Activated T-helper 17 cell treated with anti-CD3 and anti-CD28 coated beads, Interleukin-2, amount 50 U/mL, for 72 hours (primary cell): ENCODE measurements at regions not wholly inside any gene's neighbourhood (a gene's known extent, or its start where the extent isn't known, plus 50 kb on each side); places are given as distances from the start of the nearest gene placed in this dataset.

Experiments
- ATAC-seq: fragments of 150-1000 bp; cut with Tn5 transposase; replicated peaks from 2 replicates; pipeline ENCODE4 v1.10.0; 2021; ENCODE audit warnings: mild to moderate bottlenecking, moderate library complexity
- H3K27ac Mint-ChIP-seq: one replicate; pipeline ENCODE4 v1.8.0; 2022; ENCODE audit warnings: mixed read lengths
- H3K27me3 Mint-ChIP-seq: one replicate; pipeline ENCODE4 v1.8.0; 2022; ENCODE audit warnings: mixed read lengths
- H3K36me3 Mint-ChIP-seq: one replicate; pipeline ENCODE4 v1.8.0; 2022; ENCODE audit warnings: low read depth, mild to moderate bottlenecking, mixed read lengths
- H3K4me1 Mint-ChIP-seq: one replicate; pipeline ENCODE4 v1.8.0; 2022; ENCODE audit warnings: mixed read lengths
- H3K4me3 Mint-ChIP-seq: one replicate; pipeline ENCODE4 v1.8.0; 2022; ENCODE audit warnings: mild to moderate bottlenecking, mixed read lengths
- H3K9me3 Mint-ChIP-seq: one replicate; pipeline ENCODE4 v1.8.0; 2022; ENCODE audit warnings: mixed read lengths

DNA sequence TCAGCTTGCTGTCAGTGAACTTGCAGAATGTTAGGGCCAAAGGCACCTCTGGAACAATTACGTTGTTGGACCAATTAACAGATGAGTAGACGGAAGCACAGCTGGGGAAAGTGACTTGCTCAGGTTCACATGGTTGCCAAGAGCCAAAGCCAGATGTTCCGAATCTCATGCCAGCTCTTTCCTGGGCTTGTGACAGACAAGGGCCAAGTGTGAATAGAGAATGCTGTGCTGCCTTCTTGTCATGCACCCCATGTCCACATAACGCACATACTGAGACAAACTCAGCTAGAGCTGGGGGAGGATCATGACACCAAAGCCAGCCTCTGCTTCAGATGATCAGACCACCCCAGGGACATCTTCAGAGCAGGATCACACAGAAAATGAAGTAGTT, 616.3 kb downstream of the INSC start:
- Mint-ChIP-seq H3K36me3 (no peaks in the 10 kb centered on the region), H3K4me3 (no peak overlapping the region), H3K4me1 (no peaks in the 10 kb centered on the region), H3K27ac (no peak overlapping the region), H3K27me3 (peaks cover 18% of the 10 kb centered on the region), H3K9me3 (peaks cover 9% of the 10 kb centered on the region)
- no peak for ATAC-seq

DNA sequence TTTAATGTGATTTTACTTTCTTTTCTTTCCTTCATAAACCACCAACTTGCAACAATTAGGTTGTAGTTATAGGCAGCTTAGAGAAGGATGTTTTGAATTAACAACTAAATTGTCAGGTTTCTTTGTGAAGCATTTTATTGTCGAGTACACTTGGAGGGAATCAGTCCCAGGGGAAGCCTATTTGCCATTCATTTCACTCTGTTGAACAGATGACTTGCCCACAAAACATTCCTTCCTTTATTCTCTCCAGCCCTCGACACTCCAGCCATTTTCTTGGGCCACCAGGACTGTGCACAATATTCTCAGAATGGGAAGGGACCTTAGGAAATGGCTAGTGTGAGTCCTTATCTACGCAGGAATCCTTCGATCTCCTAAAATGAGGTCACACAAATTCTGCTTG, 620.6 kb downstream of the SOX6 start:
- Mint-ChIP-seq H3K9me3 (peaks cover 6% of the 10 kb centered on the region), H3K4me1 (no peaks in the 10 kb centered on the region), H3K36me3 (no peaks in the 10 kb centered on the region), H3K27me3 (peaks cover 18% of the 10 kb centered on the region), H3K27ac (no peak overlapping the region), H3K4me3 (no peak overlapping the region)
- ATAC-seq, result no peak

DNA sequence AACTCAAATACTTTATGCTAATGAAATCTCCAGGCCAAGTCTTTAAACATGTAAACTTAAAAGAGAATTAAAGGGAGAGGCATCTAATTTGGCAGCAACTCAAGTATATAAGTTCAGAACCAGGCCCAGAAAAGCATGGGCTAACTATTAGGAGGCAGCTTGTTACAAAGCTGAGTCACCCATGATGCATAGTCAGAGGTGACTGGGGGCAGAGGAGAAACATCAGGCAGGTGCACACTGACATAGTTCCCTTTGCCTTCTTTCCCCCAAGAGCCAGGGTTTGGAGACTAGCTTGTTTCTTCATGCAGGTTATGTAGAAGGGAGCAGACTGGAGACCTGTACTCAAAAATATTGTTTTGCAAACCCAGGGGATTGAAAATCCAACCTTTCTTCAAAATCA, 619.0 kb downstream of the SOX6 start:
- peaks cover 6% of the 10 kb centered on the region for H3K9me3 Mint-ChIP-seq
- H3K27me3 Mint-ChIP-seq, result peaks cover 18% of the 10 kb centered on the region
- no peak overlapping the region for H3K4me3 Mint-ChIP-seq
- no peaks in the 10 kb centered on the region for H3K4me1 Mint-ChIP-seq
- ATAC-seq, result no peak
- no peaks in the 10 kb centered on the region for H3K36me3 Mint-ChIP-seq
- H3K27ac Mint-ChIP-seq, result no peak overlapping the region

DNA sequence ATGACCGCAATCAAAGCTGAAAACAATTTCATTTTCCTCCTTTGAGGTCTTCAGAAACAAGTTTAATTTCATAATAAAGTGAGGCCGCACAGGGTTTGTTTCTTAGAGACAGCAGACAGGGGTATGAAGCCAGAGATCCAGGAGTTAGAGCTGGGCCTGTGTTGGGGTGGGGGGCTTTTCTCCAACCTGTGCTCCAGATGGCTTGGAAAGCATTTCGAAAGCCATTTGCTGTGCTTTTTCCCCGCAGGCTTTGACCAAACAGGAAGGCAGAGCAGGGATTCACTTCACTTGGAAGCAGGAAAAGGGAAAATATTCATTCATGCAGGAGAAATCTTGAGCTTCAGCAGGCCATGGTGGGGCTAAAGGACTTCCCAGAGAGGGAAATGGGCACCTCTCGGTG, 617.4 kb downstream of the SOX6 start:
- Mint-ChIP-seq H3K4me1 (no peaks in the 10 kb centered on the region), H3K36me3 (no peaks in the 10 kb centered on the region), H3K27me3 (peaks cover 13% of the 10 kb centered on the region), H3K27ac (no peak overlapping the region), H3K4me3 (no peak overlapping the region), H3K9me3 (peaks cover 6% of the 10 kb centered on the region)
- no peak for ATAC-seq

DNA sequence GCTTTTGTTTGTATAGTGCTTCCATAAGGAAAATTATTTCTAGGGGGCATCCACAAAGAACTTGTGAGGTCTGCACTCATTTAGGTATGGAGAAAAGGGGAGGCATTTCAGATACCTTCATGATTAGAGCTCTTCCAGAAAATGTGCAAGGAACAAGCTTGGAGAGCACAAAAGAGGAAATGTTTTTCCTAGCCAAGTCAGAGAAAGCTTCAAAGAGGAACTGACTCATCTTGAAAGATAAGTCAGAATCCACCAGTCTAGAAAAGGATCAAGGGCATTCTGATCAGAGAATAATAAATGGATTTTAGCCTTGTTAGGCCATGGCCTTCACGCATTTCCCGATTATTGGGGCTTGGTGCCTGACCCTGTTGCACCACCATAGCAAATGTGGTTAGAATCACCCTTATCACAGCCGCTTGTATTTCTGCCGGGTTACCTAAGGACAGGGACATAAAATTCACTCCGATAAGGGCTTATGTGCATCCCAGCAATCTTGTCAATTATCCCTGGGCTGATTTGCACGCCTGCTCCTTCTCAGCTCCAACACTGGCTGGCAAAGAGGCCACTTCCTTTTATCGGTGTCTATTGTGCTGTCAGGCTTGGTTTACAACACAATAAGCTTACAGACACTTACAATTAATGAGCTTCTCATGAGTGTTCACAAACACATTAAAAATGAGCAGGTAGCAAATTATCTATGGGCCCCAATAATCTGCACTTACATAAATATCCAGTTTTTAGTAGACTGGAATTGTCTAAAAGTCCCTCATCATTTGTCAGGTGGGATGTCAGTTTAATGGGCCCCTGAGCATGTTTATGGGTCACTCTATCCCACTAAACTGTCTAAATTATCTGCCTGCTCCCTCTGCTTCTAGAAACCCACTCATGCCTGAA, 613.5 kb downstream of the SOX6 start:
- no peak for ATAC-seq

DNA sequence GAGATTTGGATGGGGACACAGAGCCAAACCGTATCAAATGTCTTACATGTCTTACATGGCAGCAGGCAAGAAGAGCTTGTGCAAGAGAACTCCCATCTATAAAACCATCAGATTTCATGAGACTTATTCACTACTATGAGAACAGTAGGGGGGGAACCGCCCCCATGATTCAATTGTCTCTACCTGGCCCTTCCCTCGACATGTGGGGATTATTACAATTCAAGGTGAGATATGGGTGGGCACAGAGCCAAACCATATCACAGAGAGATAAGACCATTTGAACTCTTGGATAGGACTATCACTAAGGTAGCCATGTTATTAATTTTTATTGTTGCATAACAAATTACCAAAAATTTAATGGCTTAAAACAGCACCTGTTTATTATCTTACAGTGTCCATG, 611.7 kb downstream of the SOX6 start:
- no peak overlapping the region for H3K27ac Mint-ChIP-seq
- no peaks in the 10 kb centered on the region for H3K9me3 Mint-ChIP-seq
- H3K4me3 Mint-ChIP-seq, result no peak overlapping the region
- H3K27me3 Mint-ChIP-seq, result peaks cover 10% of the 10 kb centered on the region
- no peaks in the 10 kb centered on the region for H3K4me1 Mint-ChIP-seq
- no peaks in the 10 kb centered on the region for H3K36me3 Mint-ChIP-seq
- ATAC-seq, result no peak

More for the DNA sequence above, 613.5 kb downstream of the SOX6 start:
- Mint-ChIP-seq H3K4me1 (no peaks in the 10 kb centered on the region), H3K9me3 (no peaks in the 10 kb centered on the region), H3K27me3 (peaks cover 10% of the 10 kb centered on the region), H3K27ac (no peak overlapping the region), H3K4me3 (no peak overlapping the region), H3K36me3 (no peaks in the 10 kb centered on the region)

DNA sequence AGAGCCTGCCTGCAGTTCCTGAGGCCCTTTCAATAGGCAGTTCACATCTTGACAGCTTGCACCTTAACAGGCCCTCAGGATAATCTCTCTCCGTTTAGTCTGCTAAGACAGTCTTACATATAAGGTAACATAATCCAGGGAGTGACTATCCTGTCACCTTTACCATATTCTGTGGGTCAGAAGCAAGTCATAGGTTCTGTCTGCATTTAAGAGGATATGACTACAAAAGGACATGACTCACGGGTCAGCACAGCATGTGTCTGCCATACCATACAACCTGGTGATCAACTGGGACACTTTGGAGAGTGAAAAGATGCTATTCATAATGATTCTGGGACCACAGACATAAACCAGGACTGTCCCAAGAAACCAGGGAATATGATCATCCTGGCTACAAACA, 611.1 kb downstream of the SOX6 start:
- Mint-ChIP-seq H3K27ac (no peak overlapping the region), H3K4me1 (no peaks in the 10 kb centered on the region), H3K36me3 (no peaks in the 10 kb centered on the region), H3K9me3 (no peaks in the 10 kb centered on the region), H3K27me3 (peaks cover 6% of the 10 kb centered on the region), H3K4me3 (no peak overlapping the region)
- ATAC-seq, result peak; percentile 77

DNA sequence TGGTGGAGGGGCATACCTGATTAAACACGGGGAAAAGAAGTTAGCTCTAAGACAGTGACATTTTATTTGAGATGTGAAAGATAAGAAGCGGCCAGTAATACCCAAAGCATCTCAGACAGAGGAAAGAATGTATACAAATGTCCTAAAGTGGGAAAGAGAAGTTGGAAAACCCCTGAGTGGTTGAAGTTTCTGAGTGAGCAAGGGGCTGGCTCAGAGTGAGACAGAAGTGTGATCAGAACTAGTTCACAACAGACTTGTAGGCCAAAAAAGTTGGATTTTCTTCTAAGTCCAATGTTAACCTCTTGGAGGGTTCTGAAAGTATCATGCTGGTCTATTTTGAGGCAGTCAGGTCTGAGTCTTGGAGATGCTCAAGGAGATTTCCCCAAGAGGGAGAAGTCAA, 608.7 kb downstream of the SOX6 start:
- Mint-ChIP-seq H3K9me3 (no peaks in the 10 kb centered on the region), H3K4me3 (no peak overlapping the region), H3K27ac (no peak overlapping the region), H3K36me3 (no peaks in the 10 kb centered on the region), H3K27me3 (peaks cover 5% of the 10 kb centered on the region), H3K4me1 (no peaks in the 10 kb centered on the region)
- peak; percentile 37 for ATAC-seq

DNA sequence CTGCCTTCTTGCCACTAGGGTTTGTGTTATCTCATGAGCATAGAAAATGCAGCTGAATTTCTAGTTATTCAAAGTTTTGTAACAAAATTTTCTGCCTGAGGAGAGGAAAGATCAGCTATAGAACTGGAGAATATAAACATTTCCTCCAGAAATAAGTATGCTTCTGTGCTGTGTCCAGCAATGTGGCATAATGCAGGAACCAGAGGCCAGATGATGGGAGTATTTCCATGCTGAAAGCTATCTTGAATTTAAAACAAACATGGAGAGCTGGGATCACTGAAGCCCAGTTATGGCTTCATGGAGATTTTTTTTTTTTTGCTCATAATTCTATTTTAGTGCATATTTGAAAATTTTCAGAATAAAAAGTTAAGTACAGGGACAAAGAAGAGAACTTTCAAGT, 608.2 kb downstream of the SOX6 start:
- H3K27ac Mint-ChIP-seq, result no peak overlapping the region
- H3K4me3 Mint-ChIP-seq, result no peak overlapping the region
- H3K4me1 Mint-ChIP-seq, result no peaks in the 10 kb centered on the region
- H3K36me3 Mint-ChIP-seq, result no peaks in the 10 kb centered on the region
- H3K27me3 Mint-ChIP-seq, result peaks cover 5% of the 10 kb centered on the region
- peaks cover under 1% of the 10 kb centered on the region for H3K9me3 Mint-ChIP-seq
- ATAC-seq, result no peak

DNA sequence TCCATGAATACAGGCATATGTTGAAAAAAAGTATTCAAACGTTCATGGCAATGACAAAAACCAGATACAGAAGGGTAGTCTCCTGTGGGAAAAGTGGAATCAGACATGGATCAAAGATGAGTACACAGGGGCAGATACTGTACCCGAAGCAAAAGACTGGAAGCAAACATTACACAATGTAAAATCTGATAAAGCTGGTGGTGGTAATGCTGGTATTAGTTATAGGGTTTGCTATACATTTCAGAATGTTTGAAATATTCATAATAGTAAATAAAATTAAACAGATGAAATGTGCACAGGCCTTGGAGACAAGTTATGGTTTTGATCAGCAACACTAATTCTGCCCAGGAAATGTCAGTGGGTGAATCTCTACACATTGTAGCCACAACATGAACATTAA, 607.6 kb downstream of the SOX6 start:
- peaks cover 5% of the 10 kb centered on the region for H3K9me3 Mint-ChIP-seq
- H3K36me3 Mint-ChIP-seq, result no peaks in the 10 kb centered on the region
- peaks cover under 1% of the 10 kb centered on the region for H3K4me1 Mint-ChIP-seq
- H3K27ac Mint-ChIP-seq, result no peak overlapping the region
- H3K4me3 Mint-ChIP-seq, result no peak overlapping the region
- ATAC-seq, result no peak
- peaks cover 5% of the 10 kb centered on the region for H3K27me3 Mint-ChIP-seq

DNA sequence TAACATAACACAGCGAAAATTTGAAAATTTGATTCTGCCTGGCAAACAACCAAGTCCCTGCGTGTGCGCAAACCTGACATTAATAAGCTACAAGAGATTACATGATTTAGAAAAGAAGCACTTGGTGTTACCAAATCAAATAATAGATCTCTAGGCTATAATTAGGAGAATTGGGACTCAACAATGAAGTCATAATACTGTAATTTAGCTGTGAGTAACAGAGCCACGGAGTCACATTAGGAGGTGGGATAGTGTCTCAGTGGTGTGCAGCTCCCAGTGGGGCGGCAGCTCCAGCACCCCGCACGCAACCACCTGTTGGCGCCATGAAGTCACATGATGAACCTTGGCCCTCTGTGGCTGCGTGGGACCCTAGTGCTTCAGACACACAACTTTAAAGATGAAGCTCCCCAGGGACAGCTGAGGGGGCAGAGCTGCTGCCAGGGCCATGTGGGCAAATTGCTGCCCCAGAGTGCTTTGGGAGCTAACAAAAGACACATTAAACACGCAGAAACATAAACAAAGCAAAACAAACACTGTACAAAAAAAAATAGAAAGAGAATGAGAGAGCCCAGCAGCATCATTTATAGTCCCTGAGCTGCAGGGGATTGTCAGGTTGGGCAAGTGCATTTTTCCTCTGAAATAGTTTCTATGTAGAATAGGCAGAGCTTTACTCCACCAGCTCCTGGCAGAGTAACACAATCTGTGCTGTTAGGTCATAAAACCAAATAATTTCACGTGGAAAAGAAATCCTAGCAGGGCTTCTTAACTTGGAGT, 605.6 kb downstream of the SOX6 start:
- peaks cover 9% of the 10 kb centered on the region for H3K27me3 Mint-ChIP-seq
- H3K4me1 Mint-ChIP-seq, result peaks cover 4% of the 10 kb centered on the region
- H3K9me3 Mint-ChIP-seq, result peaks cover 13% of the 10 kb centered on the region
- no peak overlapping the region for H3K4me3 Mint-ChIP-seq
- no peak for ATAC-seq
- no peak overlapping the region for H3K27ac Mint-ChIP-seq
- H3K36me3 Mint-ChIP-seq, result no peaks in the 10 kb centered on the region

DNA sequence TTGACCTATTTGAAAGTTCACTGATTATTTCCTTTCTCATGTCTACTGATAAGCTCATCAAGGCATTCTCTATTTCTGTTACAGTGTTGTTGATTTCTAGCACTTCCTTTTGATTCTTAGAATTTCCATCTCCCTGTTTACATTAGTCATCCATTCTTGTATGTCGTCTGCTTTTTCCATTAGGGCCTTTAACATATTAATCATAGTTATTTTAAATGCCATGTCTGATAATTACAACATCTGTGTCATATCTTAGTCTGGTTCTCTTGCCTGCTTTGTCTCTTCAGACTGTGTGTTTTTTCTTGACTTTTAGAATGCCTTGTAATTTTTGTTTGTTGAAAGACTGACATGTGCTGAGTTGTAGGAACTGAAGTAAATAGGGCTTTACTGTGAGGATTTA, 602.1 kb downstream of the SOX6 start:
- peak overlapping the region; percentile 35 for H3K27ac Mint-ChIP-seq

DNA sequence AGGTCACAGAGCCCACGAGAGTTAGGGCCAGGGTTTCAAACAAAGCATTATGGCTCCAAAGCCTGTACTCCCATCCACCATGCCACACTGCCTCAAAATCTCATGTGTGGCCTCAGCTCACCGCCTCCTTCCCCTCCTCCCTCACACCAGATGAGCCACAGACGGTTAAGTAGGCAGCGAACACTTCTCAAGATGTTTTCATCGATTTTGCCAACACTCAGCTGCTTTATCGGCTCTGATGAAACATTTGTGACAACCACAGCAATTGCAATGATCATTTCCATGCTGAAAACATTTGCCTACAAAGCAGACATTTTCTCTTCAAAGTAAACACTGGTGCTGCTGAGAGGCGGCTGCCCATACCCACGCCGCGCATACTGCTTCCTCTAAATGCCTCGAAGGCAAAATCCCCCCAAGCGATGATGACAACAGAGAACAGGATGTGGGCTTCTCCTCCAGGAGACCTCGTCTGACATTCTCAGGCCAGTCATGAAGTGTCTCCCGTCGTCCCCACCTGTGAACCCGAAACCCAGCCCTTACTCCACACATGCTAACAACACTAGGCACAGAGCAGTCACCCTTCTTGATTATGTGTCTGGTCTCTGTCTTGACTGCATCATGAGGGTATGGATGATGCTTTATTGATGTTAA, 599.2 kb downstream of the SOX6 start:
- Mint-ChIP-seq H3K27ac (peak overlapping the region; percentile 48), H3K9me3 (peaks cover 13% of the 10 kb centered on the region), H3K27me3 (peaks cover 26% of the 10 kb centered on the region), H3K4me3 (peak overlapping the region; percentile 42), H3K36me3 (no peaks in the 10 kb centered on the region), H3K4me1 (peaks cover 8% of the 10 kb centered on the region)
- peak; percentile 80 for ATAC-seq

More for the DNA sequence above, 602.1 kb downstream of the SOX6 start:
- Mint-ChIP-seq H3K4me1 (peaks cover 8% of the 10 kb centered on the region), H3K9me3 (peaks cover 13% of the 10 kb centered on the region), H3K4me3 (no peak overlapping the region), H3K27me3 (peaks cover 22% of the 10 kb centered on the region), H3K36me3 (no peaks in the 10 kb centered on the region)
- ATAC-seq, result peak; percentile 50

DNA sequence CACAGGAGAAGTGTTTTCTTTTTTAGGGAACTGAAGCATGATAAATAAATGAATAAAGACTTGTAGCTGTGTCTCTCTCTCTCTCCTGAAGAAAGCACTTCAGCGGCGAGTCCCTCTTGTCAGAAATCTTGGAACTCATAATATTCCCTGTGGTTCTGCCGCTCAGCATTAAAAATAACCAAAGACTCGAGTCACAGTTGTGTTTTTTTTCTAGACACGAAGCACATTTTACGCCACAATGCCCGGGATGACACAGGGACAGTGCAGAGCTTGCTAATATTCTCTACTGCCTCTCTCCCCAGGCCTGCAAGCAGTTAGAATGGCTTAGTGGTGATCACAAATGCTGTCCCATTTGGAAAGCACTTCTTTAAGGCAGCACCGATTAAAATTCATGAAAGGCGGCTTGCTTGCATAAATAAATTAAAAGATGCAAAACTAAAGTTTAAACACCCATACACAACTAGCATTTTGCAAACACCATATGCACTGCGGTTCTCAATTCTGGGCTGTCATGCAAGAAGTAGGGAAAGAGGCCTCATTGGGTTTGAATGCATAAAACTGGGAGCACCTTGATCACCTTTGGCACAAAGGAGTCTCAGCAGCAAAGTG, 597.4 kb downstream of the SOX6 start:
- no peak for ATAC-seq
- peaks cover 26% of the 10 kb centered on the region for H3K27me3 Mint-ChIP-seq
- no peaks in the 10 kb centered on the region for H3K36me3 Mint-ChIP-seq

More for the DNA sequence above, 597.4 kb downstream of the SOX6 start:
- Mint-ChIP-seq H3K27ac (no peak overlapping the region), H3K9me3 (peaks cover 6% of the 10 kb centered on the region), H3K4me3 (no peak overlapping the region), H3K4me1 (peaks cover 5% of the 10 kb centered on the region)
